NCI-H345 treated with DMSO at 0.1 percent for 48 hours (cell line): ENCODE measurements at regions not wholly inside any gene's neighbourhood (a gene's known extent, or its start where the extent isn't known, plus 50 kb on each side); places are given as distances from the start of the nearest gene placed in this dataset.
"Not testable (repeated sequence)": the region's sequence is repeated elsewhere in the genome, so short reads cannot be mapped to it uniquely, and the experiment has no call there.

Experiments used
- DNase-seq: peaks from one replicate; lab custom pipeline; 2025; ENCODE audit not compliant: unreplicated experiment; lab: John Stamatoyannopoulos, UW

DNA sequence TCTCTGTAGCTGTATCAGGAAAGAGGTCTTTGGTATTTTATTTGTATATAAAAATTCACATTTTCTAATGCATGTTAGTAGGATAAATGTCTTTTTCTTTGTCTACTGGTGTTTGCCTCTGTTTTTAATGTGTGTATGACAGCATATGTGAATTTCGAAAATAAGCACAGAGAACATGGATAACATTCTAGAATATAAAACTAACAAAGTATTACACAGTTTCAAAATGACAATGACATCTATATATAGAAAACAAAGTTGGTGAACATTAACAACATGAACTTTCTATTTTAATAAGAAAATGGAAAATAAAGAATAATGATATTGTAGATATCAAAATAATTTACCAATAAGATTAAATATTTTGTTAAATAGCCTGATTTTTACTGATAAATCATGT is 608.0 kb downstream of the COL12A1 start:
- DNase-seq: no peak

- no peak for DNase-seq
Observed at GRCh38 chr6:74597266-74597665, 608.6 kb downstream of the COL12A1 start.

DNA sequence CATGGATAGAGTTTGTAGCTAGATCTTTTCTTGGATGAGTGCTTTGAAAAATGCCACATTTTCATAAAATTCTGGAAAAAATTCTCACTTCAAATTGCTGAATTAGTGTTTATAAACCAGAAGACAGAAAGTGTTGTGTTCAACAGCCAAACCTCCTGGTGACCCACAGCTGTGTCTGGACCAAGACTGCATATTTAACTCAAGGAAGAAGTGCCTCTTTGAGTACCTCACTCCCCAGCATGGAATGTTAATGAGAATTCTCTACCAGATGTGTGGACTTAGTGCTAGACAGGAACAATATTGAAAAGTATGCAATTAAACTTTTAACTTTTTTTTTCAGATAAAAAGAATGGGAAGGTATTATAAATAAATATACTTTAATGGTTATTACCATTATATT is 609.3 kb downstream of the COL12A1 start:
- no peak for DNase-seq

DNA sequence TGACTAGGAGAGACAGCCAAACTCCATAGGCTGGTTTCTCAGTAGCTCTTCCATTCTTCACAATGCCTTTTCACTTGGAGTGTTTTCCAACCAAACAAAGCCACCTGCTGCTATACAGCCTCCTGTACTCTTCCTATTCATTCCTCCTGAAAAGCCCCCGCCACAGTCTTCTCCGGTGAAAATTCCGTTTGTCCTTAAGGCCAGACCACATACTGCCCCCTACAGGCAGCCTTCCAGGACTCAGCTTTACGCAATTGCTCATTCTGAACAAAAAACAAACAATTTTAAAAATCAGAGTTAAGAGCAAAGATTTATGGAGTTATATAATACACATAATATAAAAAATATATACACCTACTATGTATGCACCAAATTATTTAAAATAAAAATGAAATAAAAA is 611.5 kb downstream of the COL12A1 start:
- not testable (repeated sequence) for DNase-seq

DNA sequence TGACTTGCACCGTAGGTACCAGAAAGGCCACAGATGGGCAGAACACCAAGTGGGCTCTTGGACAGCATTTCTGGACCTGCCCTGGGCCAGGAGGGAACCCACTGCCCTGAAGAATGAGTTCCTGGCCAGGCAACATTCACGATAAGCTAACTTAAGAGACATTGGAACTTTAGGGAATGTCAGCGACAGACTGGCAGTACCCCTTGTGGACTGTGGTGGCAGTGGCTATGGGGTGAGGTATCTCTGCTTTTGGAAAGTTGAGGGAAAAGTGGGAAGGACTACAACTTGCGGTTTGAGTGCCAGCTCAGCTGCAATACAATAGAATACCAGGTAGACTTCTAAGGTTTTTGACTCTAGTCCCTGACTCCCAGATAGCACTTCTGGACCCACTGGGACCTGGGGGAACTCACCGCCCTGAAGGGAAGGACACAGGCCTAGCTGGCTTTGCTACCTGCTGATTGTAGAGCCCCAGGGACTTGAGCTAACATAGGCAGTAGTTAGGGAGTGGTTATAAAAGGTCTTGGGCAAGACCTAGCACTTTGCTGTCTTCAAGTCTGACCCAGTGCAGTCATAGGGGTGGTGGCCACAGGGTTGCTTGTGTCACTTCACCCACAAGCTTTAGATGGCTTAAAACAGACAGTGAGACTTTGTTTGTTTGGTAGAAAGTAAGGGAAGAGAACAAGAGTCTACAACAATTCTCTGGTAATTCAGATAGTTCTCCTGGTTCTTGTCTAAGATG is 617.6 kb downstream of the COL12A1 start:
- no peak for DNase-seq

DNA sequence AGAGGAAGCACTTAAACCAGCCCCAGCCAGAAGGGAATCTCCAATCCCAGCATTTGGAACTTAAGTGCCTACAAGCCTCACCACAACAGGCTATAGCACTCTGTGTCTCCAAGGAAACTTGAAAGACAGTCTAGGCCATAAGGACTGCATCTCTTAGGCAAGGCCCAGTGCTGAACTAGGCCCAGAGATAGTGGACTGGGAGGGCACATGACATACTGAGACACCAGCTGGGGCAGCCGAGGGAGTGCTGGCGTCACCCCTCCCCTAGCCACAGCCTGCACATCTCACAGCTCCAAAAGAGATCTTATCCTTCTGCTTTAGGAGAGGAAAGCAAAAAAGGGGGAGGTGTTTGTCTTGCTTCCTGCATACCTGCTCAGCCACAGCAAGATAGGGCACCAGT is 618.5 kb downstream of the COL12A1 start:
- DNase-seq: no peak

- no peak for DNase-seq
Observed at GRCh38 chr6:74585753-74586152, 620.1 kb downstream of the COL12A1 start.

- no peak for DNase-seq
Observed at GRCh38 chr6:74581681-74582080, 624.2 kb downstream of the COL12A1 start.

GRCh38 chr6:74579794-74580193 is 626.1 kb downstream of the COL12A1 start:
- DNase-seq: no peak

DNA sequence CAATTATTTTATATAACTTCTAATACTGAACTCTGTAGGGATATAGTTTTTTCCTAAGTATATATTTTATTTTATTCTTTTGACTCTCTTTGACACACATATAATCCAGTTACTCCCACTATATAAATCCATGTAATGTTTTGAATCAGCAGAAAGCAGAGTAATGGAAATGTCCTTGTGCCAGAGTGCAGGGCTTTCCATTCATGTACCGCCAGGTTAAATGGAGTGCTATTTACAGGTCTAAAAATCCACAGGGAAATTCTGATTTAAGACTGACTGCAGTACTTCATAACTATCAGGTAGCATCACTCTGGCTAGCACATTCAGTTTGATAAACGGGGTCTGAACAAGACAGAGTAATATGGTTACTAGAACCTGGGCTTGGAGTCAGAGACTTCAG is 626.8 kb downstream of the COL12A1 start:
- no peak for DNase-seq

- no peak for DNase-seq
Observed at GRCh38 chr6:74578339-74578738, 627.5 kb downstream of the COL12A1 start.

DNA sequence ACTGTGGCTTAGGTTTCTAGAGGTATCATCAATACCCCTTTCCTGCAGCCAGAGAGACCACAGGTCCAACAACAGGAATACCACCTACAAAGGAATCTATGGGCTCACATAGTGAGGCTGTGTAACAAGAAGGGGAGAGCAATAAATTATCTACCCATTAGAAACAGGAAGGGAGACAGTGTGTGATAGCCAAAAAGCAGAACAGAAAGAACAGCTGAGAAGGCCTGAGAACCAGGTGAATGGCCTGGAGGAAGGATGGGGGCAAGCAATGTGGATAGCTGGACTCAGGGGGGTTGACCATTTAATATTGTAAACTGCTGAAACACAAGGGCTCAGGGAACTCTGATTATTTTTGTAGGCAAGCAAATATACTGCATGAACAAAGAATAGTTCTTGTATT is 628.2 kb downstream of the COL12A1 start:
- no peak for DNase-seq

DNA sequence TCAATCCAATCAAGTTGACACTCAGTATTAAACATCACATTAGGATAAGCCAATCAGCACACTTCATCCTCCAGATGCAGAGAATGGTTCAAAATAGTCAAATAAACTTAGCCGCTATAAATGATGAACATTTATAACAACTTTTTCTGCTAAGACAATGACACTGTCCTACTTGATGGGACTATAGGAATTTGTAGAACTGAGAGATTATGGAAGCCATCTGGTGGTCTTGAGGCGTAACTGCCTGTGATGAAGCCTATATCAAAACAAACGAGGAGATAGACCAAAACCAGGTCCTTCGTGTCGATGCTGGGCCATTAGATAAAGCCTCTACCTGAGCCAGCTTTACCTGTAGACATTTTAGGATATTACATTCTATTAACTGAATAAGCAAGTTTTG is 631.1 kb downstream of the COL12A1 start:
- DNase-seq: no peak

DNA sequence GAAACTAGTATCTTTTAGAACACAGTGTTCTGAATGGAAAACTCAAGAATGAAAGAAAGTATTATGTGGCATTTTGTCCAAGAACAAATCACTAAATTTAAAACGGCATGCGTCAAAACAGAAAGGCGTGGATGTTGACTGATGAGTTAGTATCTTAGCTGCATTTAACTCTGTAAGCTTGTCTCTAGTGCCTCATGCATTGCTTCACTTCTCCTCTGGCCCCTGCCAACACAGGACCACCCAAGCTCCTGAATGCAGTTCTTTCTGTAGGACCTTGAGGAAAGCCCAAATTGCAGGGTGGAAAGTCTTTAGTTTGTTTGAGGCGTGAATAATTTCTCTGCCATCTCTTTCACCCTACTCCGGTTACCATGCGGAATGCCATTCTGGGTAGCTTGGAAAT is 632.2 kb downstream of the COL12A1 start:
- DNase-seq: no peak

DNA sequence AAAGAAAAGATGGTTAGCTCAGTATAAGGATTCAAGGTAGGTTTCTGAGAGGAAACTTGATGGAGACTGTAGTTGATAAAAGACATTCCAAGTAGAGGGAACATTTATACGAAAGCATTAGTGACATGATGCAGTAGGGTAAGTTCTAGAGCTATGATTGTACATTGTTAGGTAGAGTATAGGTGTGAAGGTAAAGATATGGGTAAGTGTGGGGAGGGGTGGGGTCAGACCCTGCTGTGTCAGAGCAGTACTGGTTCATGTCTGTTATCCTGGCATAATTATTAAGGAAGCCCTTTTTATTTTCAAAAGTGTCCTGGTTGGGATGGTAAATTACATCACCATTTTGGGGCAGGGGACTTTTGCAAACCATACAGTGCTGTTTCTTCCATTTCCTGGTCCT is 635.8 kb downstream of the COL12A1 start:
- DNase-seq: no peak

DNA sequence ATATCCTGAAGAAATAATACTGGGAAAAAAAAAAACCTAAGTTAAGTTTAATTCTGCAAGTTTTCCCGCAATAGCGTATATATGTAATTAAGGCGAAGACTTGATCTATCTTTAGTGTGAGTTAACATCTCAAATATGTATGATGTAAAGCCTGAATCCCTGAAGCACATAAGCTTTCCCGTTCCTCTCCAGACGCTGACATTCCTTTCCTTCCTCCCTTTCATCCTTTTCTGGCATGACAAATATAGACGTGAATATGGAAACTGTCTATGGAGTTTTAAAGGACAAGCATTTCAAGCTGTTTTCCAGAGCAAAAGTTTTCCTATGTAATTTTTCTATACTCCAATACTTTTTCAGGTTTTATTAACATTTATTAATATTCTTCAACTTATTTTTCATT is 637.0 kb downstream of the COL12A1 start:
- no peak for DNase-seq

GRCh38 chr6:74567923-74568290 is 637.9 kb downstream of the COL12A1 start:
- DNase-seq: not testable (repeated sequence)

DNA sequence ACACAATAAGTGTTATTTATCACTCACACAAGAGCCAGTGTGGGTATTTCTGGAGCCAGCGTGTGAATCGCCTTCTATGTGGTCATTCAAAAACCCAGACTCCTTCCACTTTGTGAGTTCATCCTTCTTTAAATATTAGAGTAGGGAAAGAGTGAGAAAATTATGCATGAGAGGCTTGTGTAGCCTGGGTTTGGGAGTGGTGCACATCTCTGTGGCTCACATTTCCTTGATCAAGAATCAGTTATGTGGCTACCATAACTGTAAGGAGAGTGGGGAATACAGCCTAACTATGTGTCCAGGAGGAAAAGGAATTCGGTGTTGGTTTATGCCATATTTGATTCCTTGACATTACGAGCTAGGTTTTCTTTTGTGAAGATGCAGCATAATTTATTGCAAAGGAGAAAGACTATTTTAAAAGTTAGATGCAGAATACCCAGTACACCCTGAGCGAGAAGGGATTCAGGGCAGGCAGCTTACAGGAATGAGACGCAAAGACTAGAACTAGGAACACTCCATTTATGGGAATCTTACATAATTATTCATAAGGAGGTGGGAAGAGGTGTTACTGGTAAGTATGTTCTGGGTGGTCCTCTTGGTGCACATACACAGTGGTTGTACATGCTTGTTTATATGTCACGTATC is 638.5 kb downstream of the COL12A1 start:
- no peak for DNase-seq

- no peak for DNase-seq
Observed at GRCh38 chr6:74557236-74557635, 648.6 kb downstream of the COL12A1 start.

- no peak for DNase-seq
Observed at GRCh38 chr6:74554041-74554440, 651.8 kb downstream of the COL12A1 start.

GRCh38 chr6:74551896-74552295 is 654.0 kb downstream of the COL12A1 start:
- no peak for DNase-seq

DNA sequence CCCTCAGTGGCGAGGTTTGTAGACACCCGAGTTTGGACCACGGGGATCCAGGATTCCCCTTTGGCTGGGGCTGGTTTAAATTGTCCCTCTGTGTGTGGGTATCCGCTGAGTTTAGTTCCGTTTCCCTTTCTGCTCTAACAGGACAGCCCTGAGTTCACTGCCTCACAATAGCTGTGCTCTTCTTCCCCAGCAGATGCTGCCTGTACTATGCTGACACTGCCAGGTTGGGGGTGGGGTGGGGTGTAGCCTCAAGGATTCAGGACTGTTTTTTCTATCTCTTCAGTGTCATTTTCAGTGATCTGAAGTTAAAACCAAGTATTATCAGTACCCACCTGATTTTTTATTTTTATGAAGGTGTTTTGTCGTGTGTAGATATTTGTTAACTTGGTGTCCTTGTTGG is 655.0 kb downstream of the COL12A1 start:
- DNase-seq: no peak

DNA sequence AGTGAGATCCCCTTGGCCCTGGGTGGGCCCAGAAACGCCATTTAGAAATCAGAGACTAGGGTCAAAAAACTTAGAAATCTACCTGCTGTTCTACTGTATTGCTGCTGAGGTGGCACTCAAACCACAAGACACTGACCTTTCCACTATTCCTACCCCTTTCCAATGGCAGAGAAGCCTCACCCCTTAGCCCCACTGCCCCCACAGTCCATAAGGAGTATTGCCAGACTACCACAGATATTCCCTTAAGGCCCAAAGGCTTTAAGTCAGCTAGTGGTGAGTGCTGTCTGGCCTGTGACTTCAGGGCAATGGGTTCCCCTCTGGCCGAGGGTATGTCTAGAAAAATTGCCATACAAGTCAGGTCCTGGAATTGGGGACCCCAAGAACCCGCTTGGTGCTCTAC is 656.1 kb downstream of the COL12A1 start:
- no peak for DNase-seq
